Testis (tissue), 2 donors: ENCODE measurements at regions not wholly inside any gene's neighbourhood (a gene's known extent, or its start where the extent isn't known, plus 50 kb on each side); places are given as distances from the start of the nearest gene placed in this dataset.

Experiments used
- DNase-seq: peaks from one replicate; pipeline ENCODE4 v3.0.0-alpha.2; 2019
- H3K27ac ChIP-seq, 2 donors: fragments of 200-600 bp; sonication (generic); one replicate each; pipeline ENCODE4 v1.5.1; 2019
- H3K27me3 ChIP-seq: fragments of 200-600 bp; sonication (generic); one replicate; pipeline ENCODE4 v1.5.1; 2019
- H3K36me3 ChIP-seq: fragments of 200-600 bp; sonication (generic); one replicate; pipeline ENCODE4 v1.5.1; 2017; ENCODE audit warnings: low read depth; ENCODE audit errors: missing control alignments
- H3K4me1 ChIP-seq: fragments of 200-600 bp; sonication (generic); one replicate; pipeline ENCODE4 v1.5.1; 2019
- H3K4me3 ChIP-seq, 2 donors: fragments of 200-600 bp; sonication (generic); one replicate each; pipeline ENCODE4 v1.5.1; 2017 to 2019
- H3K9me3 ChIP-seq: fragments of 200-600 bp; sonication (generic); one replicate; pipeline ENCODE4 v1.5.1; 2017
- CTCF ChIP-seq, 3 experiments: fragments of 450-650 bp in 2 of 3; fragments of 200-600 bp in 1 of 3; sonication (generic) in 1 of 3; IDR thresholded peaks; one replicate each; pipeline ENCODE4 v1.5.1; 2016 to 2019; ENCODE audit warnings: antibody characterized with exemption in 3 of 3, mild to moderate bottlenecking in 2 of 3, moderate library complexity in 1 of 3
- POLR2A ChIP-seq: fragments of 450-650 bp; IDR thresholded peaks from one replicate; pipeline ENCODE4 v1.6.1; 2017; ENCODE audit warnings: antibody characterized with exemption, mild to moderate bottlenecking, moderate library complexity
- WGBS, 2 donors: methylation state at CpG; one replicate each; pipeline ENCODE4 v1.1.5; 2018; 5-methylcytosine and 5-hydroxymethylcytosine counted together
- intact Hi-C: fragments of 100-400 bp; cut with DNase I; formaldehyde crosslinking; loops from one replicate; pipeline ENCODE4 v1.15.1; 2023; ENCODE audit warnings: low total_unique reads

GRCh38 chr2:589281-590130 is 87.7 kb downstream of the TMEM18 start:
- no peak overlapping the region for H3K4me3 ChIP-seq
- H3K36me3 ChIP-seq, result no peaks in the 10 kb centered on the region
- DNase-seq, result no peak
- no peak for TF ChIP-seq POLR2A
- no peak for TF ChIP-seq CTCF (IDR thresholded peaks at IDR 0.05)
- 76 to 77% methylated on average over 10 of the region's 10 CpGs for WGBS, 2 donors
- H3K4me1 ChIP-seq, result no peaks in the 10 kb centered on the region
- H3K27ac ChIP-seq, result no peak overlapping the region
- H3K9me3 ChIP-seq, result no peaks in the 10 kb centered on the region
- intact Hi-C loops, result no loop called here
- H3K27me3 ChIP-seq, result no peaks in the 10 kb centered on the region

GRCh38 chr2:588074-588645 is 89.0 kb downstream of the TMEM18 start:
- TF ChIP-seq POLR2A, result no peak
- TF ChIP-seq CTCF (IDR thresholded peaks at IDR 0.05), result no peak
- DNase-seq, result no peak
- 90 to 96% methylated on average over 7 to 17 of the region's 17 CpGs for WGBS, 2 donors
- Histone ChIP-seq H3K4me3 (no peak overlapping the region), H3K27ac (no peak overlapping the region), H3K27me3 (no peaks in the 10 kb centered on the region), H3K36me3 (no peaks in the 10 kb centered on the region), H3K9me3 (no peaks in the 10 kb centered on the region), H3K4me1 (no peaks in the 10 kb centered on the region)
- intact Hi-C loops, result no loop called here

GRCh38 chr2:587087-587960 is 89.9 kb downstream of the TMEM18 start:
- intact Hi-C loops, result no loop called here
- H3K36me3 ChIP-seq, result no peaks in the 10 kb centered on the region
- no peak overlapping the region for H3K27ac ChIP-seq
- no peak overlapping the region for H3K4me3 ChIP-seq
- H3K9me3 ChIP-seq, result no peaks in the 10 kb centered on the region
- DNase-seq, result no peak
- no peaks in the 10 kb centered on the region for H3K4me1 ChIP-seq
- no peaks in the 10 kb centered on the region for H3K27me3 ChIP-seq
- TF ChIP-seq CTCF (IDR thresholded peaks at IDR 0.05), result no peak
- no peak for TF ChIP-seq POLR2A
- 89 to 94% methylated on average over 7 to 18 of the region's 18 CpGs for WGBS, 2 donors

- no peaks in the 10 kb centered on the region for H3K4me1 ChIP-seq
- TF ChIP-seq CTCF (IDR thresholded peaks at IDR 0.05), result no peak
- TF ChIP-seq POLR2A, result no peak
- WGBS, 2 donors, result 85 to 93% methylated on average over 10 of the region's 10 CpGs
- no peaks in the 10 kb centered on the region for H3K9me3 ChIP-seq
- H3K27ac ChIP-seq, result no peak overlapping the region
- H3K4me3 ChIP-seq, result no peak overlapping the region
- intact Hi-C loops, result no loop called here
- H3K36me3 ChIP-seq, result no peaks in the 10 kb centered on the region
- DNase-seq, result no peak
- no peaks in the 10 kb centered on the region for H3K27me3 ChIP-seq
Measured at GRCh38 chr2:586641-587076, 90.5 kb downstream of the TMEM18 start.
